H1 (cell line): ENCODE measurements at regions not wholly inside any gene's neighbourhood (a gene's known extent, or its start where the extent isn't known, plus 50 kb on each side); places are given as distances from the start of the nearest gene placed in this dataset.

Source experiments
- CTCF ChIA-PET: fragments of 300-600 bp; sonication (Branson Sonifier 250); formaldehyde crosslinking; loops from one replicate; lab custom pipeline; 2021; ENCODE audit not compliant: partially characterized antibody; lab: Charles Lee
- POLR2A ChIA-PET: fragments of 300-600 bp; sonication (Branson Sonifier 250); formaldehyde crosslinking; loops from one replicate; lab custom pipeline; 2021; ENCODE audit warnings: inconsistent platforms; ENCODE audit not compliant: partially characterized antibody; lab: Charles Lee
- DNase-seq, 2 experiments: peaks; one replicate each; pipeline versions ENCODE4 v3.0.0 to v3.0.0-alpha.2; 2010 to 2022; ENCODE audit warnings: low spot score in 2 of 2, low read depth in 1 of 2, mixed read lengths in 1 of 2
- FAIRE-seq: peaks from 2 replicates; lab custom pipeline; 2011; peaks lifted over from hg19 to GRCh38; lab: Jason Lieb, UNC
- H2AFZ ChIP-seq: 2 replicates; pipeline ENCODE4 v1.8.1; 2012; ENCODE audit warnings: low read length, inconsistent platforms
- H2AK5ac ChIP-seq: 2 replicates; pipeline ENCODE4 v1.6.1; 2013; ENCODE audit warnings: low read depth, low read length
- H2BK120ac ChIP-seq: replicated peaks from 2 replicates; pipeline ENCODE3; 2013; ENCODE audit warnings: low read depth, low read length, inconsistent platforms
- H2BK12ac ChIP-seq: 2 replicates; pipeline ENCODE4 v1.6.1; 2013; ENCODE audit warnings: low read depth, low read length
- H2BK15ac ChIP-seq: 2 replicates; pipeline ENCODE4 v1.6.1; 2013; ENCODE audit warnings: low read length
- H2BK20ac ChIP-seq: 2 replicates; pipeline ENCODE4 v1.6.1; 2013; ENCODE audit warnings: low read length
- H2BK5ac ChIP-seq: 2 replicates; pipeline ENCODE4 v1.6.1; 2013; ENCODE audit warnings: low read depth, low read length
- H3K14ac ChIP-seq: 2 replicates; pipeline ENCODE4 v1.6.1; 2013; ENCODE audit warnings: inconsistent platforms; ENCODE audit not compliant: insufficient read length
- H3K18ac ChIP-seq: 2 replicates; pipeline ENCODE4 v1.6.1; 2013; ENCODE audit warnings: low read length; ENCODE audit errors: extremely low read depth
- H3K23ac ChIP-seq: 2 replicates; pipeline ENCODE4 v1.6.1; 2013; ENCODE audit warnings: inconsistent platforms; ENCODE audit not compliant: insufficient read length
- H3K23me2 ChIP-seq: 2 replicates; pipeline ENCODE4 v1.6.1; 2013; ENCODE audit warnings: low read depth, low read length
- H3K27ac ChIP-seq: 2 replicates; pipeline ENCODE4 v1.6.1; 2011; ENCODE audit warnings: low read depth, low read length, inconsistent platforms
- H3K27me3 ChIP-seq, 4 experiments: replicated peaks in 1 of 4; 1 replicate in 1 of 4; 2 replicates in 3 of 4; pipeline versions ENCODE4 v1.6.1 to v1.8.1; 2011 to 2013; ENCODE audit warnings: low read length in 3 of 4, mild to moderate bottlenecking in 3 of 4, inconsistent platforms in 2 of 4, mixed read lengths in 2 of 4, moderate library complexity in 1 of 4; ENCODE audit not compliant: control insufficient read depth in 3 of 4, insufficient read depth in 3 of 4; ENCODE audit errors: extremely low read depth in 1 of 4
- H3K36me3 ChIP-seq, 4 experiments: 2 replicates each; pipeline versions ENCODE4 v1.6.1 to v1.8.1; 2011 to 2013; ENCODE audit warnings: mild to moderate bottlenecking in 4 of 4, low read length in 3 of 4, moderate library complexity in 2 of 4, control low read depth in 1 of 4, inconsistent platforms in 1 of 4; ENCODE audit not compliant: insufficient read depth in 4 of 4, control insufficient read depth in 2 of 4
- H3K4ac ChIP-seq: replicated peaks from 2 replicates; pipeline ENCODE3; 2013; ENCODE audit warnings: low read length, low read depth, mixed read lengths, inconsistent platforms; ENCODE audit not compliant: insufficient read length
- H3K4me1 ChIP-seq, 4 experiments: replicated peaks in 1 of 4; 1 replicate in 1 of 4; 2 replicates in 3 of 4; pipeline versions ENCODE4 v1.6.1 to v1.8.1; 2011 to 2013; ENCODE audit warnings: low read length in 3 of 4, inconsistent platforms in 2 of 4, mixed read lengths in 1 of 4; ENCODE audit not compliant: insufficient read depth in 4 of 4, control insufficient read depth in 3 of 4
- H3K4me2 ChIP-seq, 2 experiments: 2 replicates each; pipeline versions ENCODE4 v1.6.1 to v1.8.1; 2011 to 2013; ENCODE audit warnings: low read depth in 2 of 2, low read length in 2 of 2, control low read depth in 1 of 2, inconsistent platforms in 1 of 2, mild to moderate bottlenecking in 1 of 2; ENCODE audit not compliant: insufficient read depth in 1 of 2
- H3K4me3 ChIP-seq, 4 experiments: fragments of 200-600, 300-600 bp in 1 of 4; sonication (generic), shearing (Covaris generic), sonication (Bioruptor Twin) in 1 of 4; 2 replicates each; pipeline versions ENCODE4 v1.5.1 to v1.8.1; 2011 to 2016; ENCODE audit warnings: low read length in 4 of 4, low read depth in 3 of 4, control low read depth in 2 of 4, inconsistent platforms in 2 of 4, mild to moderate bottlenecking in 2 of 4, mixed read lengths in 1 of 4, moderate library complexity in 1 of 4; ENCODE audit not compliant: insufficient read depth in 2 of 4; ENCODE audit errors: extremely low read depth in 1 of 4
- H3K56ac ChIP-seq: replicated peaks from 2 replicates; pipeline ENCODE3; 2013; ENCODE audit warnings: low read depth, mild to moderate bottlenecking, mixed read lengths, low read length, inconsistent platforms; ENCODE audit not compliant: insufficient read length
- H3K79me1 ChIP-seq: 2 replicates; pipeline ENCODE4 v1.6.1; 2013; ENCODE audit warnings: low read depth, low read length, control low read depth
- H3K79me2 ChIP-seq, 2 experiments: 2 replicates each; pipeline versions ENCODE4 v1.6.1 to v1.8.1; 2012 to 2013; ENCODE audit warnings: low read length in 2 of 2, mild to moderate bottlenecking in 2 of 2, inconsistent platforms in 1 of 2; ENCODE audit not compliant: insufficient read depth in 2 of 2, control insufficient read depth in 1 of 2
- H3K9ac ChIP-seq, 4 experiments: replicated peaks in 1 of 4; 1 replicate in 1 of 4; 2 replicates in 3 of 4; pipeline versions ENCODE4 v1.6.1 to v1.8.1; 2011 to 2013; ENCODE audit warnings: low read depth in 3 of 4, low read length in 3 of 4, control low read depth in 2 of 4, mild to moderate bottlenecking in 2 of 4, moderate library complexity in 2 of 4, inconsistent platforms in 1 of 4; ENCODE audit errors: extremely low read depth in 1 of 4
- H3K9me3 ChIP-seq, 2 experiments: 2 replicates each; pipeline versions ENCODE4 v1.6.1 to v1.8.1; 2012 to 2013; ENCODE audit warnings: mild to moderate bottlenecking in 2 of 2, moderate library complexity in 2 of 2, control low read depth in 1 of 2, inconsistent platforms in 1 of 2, low read depth in 1 of 2, low read length in 1 of 2, mixed read lengths in 1 of 2; ENCODE audit not compliant: insufficient read depth in 2 of 2
- H4K20me1 ChIP-seq, 2 experiments: replicated peaks in 1 of 2; 2 replicates each; pipeline versions ENCODE3 to v1.8.1; 2011 to 2013; ENCODE audit warnings: inconsistent platforms in 2 of 2, low read length in 2 of 2, mild to moderate bottlenecking in 1 of 2; ENCODE audit not compliant: insufficient read depth in 2 of 2, control insufficient read depth in 1 of 2
- H4K5ac ChIP-seq: 2 replicates; pipeline ENCODE4 v1.6.1; 2013; ENCODE audit warnings: low read length, low read depth, mixed read lengths, inconsistent platforms; ENCODE audit not compliant: insufficient read length
- H4K8ac ChIP-seq: 2 replicates; pipeline ENCODE4 v1.8.0; 2013; ENCODE audit warnings: mild to moderate bottlenecking, moderate library complexity, low read length, inconsistent platforms; ENCODE audit not compliant: insufficient read depth; ENCODE audit errors: extremely low read depth
- H4K91ac ChIP-seq: replicated peaks from 2 replicates; pipeline ENCODE3; 2013; ENCODE audit warnings: low read length, mixed read lengths, inconsistent platforms; ENCODE audit not compliant: insufficient read length
- CEBPB ChIP-seq: IDR thresholded peaks from 2 replicates; pipeline ENCODE4 v1.6.1; 2012; ENCODE audit warnings: low read depth, low read length
- CHD1 ChIP-seq: IDR thresholded peaks from 2 replicates; pipeline ENCODE4 v1.6.1; 2012; ENCODE audit warnings: low read depth, low read length, improper control_type of control experiment
- CREB1 ChIP-seq: IDR thresholded peaks from 2 replicates; pipeline ENCODE4 v1.6.1; 2012; ENCODE audit warnings: inconsistent platforms
- GTF2F1 ChIP-seq: IDR thresholded peaks from 2 replicates; pipeline ENCODE4 v1.6.1; 2012; ENCODE audit warnings: low read depth, low read length, improper control_type of control experiment, borderline replicate concordance
- KDM1A ChIP-seq: fragments of 200-600, 300-600 bp; sonication (generic); IDR thresholded peaks from 2 replicates; pipeline ENCODE4 v1.7.1; 2016; ENCODE audit warnings: mild to moderate bottlenecking, low read length, borderline replicate concordance
- KDM4A ChIP-seq: IDR thresholded peaks from one replicate; pipeline ENCODE4 v1.7.1; 2012; ENCODE audit warnings: low read depth, mild to moderate bottlenecking, moderate library complexity, low read length, inconsistent platforms; ENCODE audit not compliant: severe bottlenecking
- KDM5A ChIP-seq: fragments of 200-600 bp; IDR thresholded peaks from 2 replicates; pipeline ENCODE4 v1.7.1; 2012; ENCODE audit warnings: mild to moderate bottlenecking, low read length, inconsistent platforms, mixed read lengths
- RBBP5 ChIP-seq: IDR thresholded peaks from 2 replicates; pipeline ENCODE4 v1.7.1; 2012; ENCODE audit warnings: low read depth, mild to moderate bottlenecking, inconsistent platforms, low read length, moderate library complexity, borderline replicate concordance
- SUZ12 ChIP-seq: fragments of 200-600 bp; sonication (generic); IDR thresholded peaks from 2 replicates; pipeline ENCODE4 v1.6.1; 2012; ENCODE audit warnings: mild to moderate bottlenecking, inconsistent platforms, low read length, moderate library complexity, mixed read lengths
- TBP ChIP-seq: IDR thresholded peaks from 2 replicates; pipeline ENCODE4 v1.6.1; 2011; ENCODE audit warnings: low read depth, low read length, improper control_type of control experiment
- TCF12 ChIP-seq: IDR thresholded peaks from 2 replicates; pipeline ENCODE4 v1.6.1; 2011; ENCODE audit warnings: low read depth, mild to moderate bottlenecking, low read length
- WGBS, 2 experiments: shearing (Covaris generic) in 1 of 2; methylation state at CpG; one replicate each; pipeline versions ENCODE4 v1.1.6 to v1.1.7; 2013 to 2015; ENCODE audit warnings: low lambda C conversion rate in 2 of 2, mixed read lengths in 2 of 2, inconsistent platforms in 1 of 2, low coverage in 1 of 2, missing lambda C conversion rate in 1 of 2; ENCODE audit not compliant: insufficient replicate concordance in 2 of 2, insufficient coverage in 1 of 2, insufficient read length in 1 of 2; ENCODE audit errors: extremely low coverage in 1 of 2, missing lambda C conversion rate in 1 of 2; 5-methylcytosine and 5-hydroxymethylcytosine counted together
- TF ChIP-seq, protein P1 (sequence below), 3 experiments: IDR thresholded peaks; 1 replicate in 2 of 3; 2 replicates in 1 of 3; pipeline versions ENCODE4 v1.5.1 to v1.6.1; 2011; ENCODE audit warnings: low read length in 3 of 3, mild to moderate bottlenecking in 3 of 3, inconsistent platforms in 2 of 3, low read depth in 1 of 3, moderate library complexity in 1 of 3; ENCODE audit not compliant: insufficient read depth in 1 of 3; ENCODE audit errors: control extremely low read depth in 1 of 3
- TF ChIP-seq, protein P2 (sequence below): IDR thresholded peaks from 2 replicates; pipeline ENCODE4 v1.6.1; 2011; ENCODE audit warnings: low read depth, mild to moderate bottlenecking, low read length; ENCODE audit not compliant: insufficient read depth

DNA sequence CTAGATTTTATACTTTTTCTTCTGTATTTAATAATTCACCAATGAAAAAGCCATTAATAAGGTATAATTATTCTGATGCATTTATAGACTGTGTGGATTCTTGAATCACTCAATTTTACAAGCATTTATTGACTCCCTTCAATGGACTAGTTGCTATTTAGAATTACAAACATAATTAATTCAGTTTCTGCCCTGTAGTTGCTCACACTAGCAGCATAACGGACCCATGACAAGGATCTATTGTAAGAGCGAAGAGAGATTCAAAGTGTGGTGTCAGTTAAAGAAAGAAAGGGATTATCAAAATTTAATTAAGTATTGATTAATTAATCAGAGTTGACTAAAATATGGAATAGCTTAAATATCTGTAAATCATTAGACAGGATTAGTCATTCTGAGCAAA lies 602.6 kb upstream of the PTCHD4 start:
- no peaks in the 10 kb centered on the region for H3K79me2 ChIP-seq
- TF ChIP-seq SUZ12 (no peak), KDM1A (no peak), RBBP5 (no peak), TBP (no peak), TCF12 (no peak), CEBPB (no peak), KDM4A (no peak), KDM5A (no peak), CHD1 (no peak), GTF2F1 (no peak), CREB1 (no peak)
- TF ChIP-seq, protein P1, sequence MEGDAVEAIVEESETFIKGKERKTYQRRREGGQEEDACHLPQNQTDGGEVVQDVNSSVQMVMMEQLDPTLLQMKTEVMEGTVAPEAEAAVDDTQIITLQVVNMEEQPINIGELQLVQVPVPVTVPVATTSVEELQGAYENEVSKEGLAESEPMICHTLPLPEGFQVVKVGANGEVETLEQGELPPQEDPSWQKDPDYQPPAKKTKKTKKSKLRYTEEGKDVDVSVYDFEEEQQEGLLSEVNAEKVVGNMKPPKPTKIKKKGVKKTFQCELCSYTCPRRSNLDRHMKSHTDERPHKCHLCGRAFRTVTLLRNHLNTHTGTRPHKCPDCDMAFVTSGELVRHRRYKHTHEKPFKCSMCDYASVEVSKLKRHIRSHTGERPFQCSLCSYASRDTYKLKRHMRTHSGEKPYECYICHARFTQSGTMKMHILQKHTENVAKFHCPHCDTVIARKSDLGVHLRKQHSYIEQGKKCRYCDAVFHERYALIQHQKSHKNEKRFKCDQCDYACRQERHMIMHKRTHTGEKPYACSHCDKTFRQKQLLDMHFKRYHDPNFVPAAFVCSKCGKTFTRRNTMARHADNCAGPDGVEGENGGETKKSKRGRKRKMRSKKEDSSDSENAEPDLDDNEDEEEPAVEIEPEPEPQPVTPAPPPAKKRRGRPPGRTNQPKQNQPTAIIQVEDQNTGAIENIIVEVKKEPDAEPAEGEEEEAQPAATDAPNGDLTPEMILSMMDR (IDR thresholded peaks at IDR 0.05; ENCODE audit: control extremely low read depth in 1 of 3, insufficient read depth in 1 of 3, low read depth in 1 of 3, low read length in 3 of 3), result no peak
- TF ChIP-seq, protein P2, sequence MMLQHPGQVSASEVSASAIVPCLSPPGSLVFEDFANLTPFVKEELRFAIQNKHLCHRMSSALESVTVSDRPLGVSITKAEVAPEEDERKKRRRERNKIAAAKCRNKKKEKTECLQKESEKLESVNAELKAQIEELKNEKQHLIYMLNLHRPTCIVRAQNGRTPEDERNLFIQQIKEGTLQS, result no peak

More for the DNA sequence above, 602.6 kb upstream of the PTCHD4 start:
- CTCF ChIA-PET, result no interaction called here
- WGBS, 2 experiments, result 94% methylated on average over 2 of the region's 2 CpGs; no CpG with 5 or more reads in 1 of the 2 experiments
- no peak overlapping the region for H4K8ac ChIP-seq
- H4K5ac ChIP-seq, result no peak overlapping the region
- FAIRE-seq (no peak), DNase-seq (no peak)
- no peak overlapping the region for H2AFZ ChIP-seq
- no peaks in the 10 kb centered on the region for H3K9me3 ChIP-seq
- no peak overlapping the region for H3K18ac ChIP-seq
- H2BK12ac ChIP-seq, result no peak overlapping the region
- H3K36me3 ChIP-seq, result no peaks in the 10 kb centered on the region
- no peaks in the 10 kb centered on the region for H4K20me1 ChIP-seq
- no peak overlapping the region for H3K56ac ChIP-seq
- no peaks in the 10 kb centered on the region for H3K23me2 ChIP-seq
- H3K14ac ChIP-seq, result no peak overlapping the region
- no peak overlapping the region for H2BK5ac ChIP-seq
- no peak overlapping the region for H3K27ac ChIP-seq
- POLR2A ChIA-PET, result no interaction called here
- no peak overlapping the region for H3K23ac ChIP-seq
- H2BK20ac ChIP-seq, result no peak overlapping the region
- H3K4me3 ChIP-seq, result no peak overlapping the region
- no peak overlapping the region for H2AK5ac ChIP-seq
- H2BK15ac ChIP-seq, result no peak overlapping the region
- no peak overlapping the region for H3K4me2 ChIP-seq
- H3K4me1 ChIP-seq, result no peaks in the 10 kb centered on the region
- H3K27me3 ChIP-seq, result no peaks in the 10 kb centered on the region
- H2BK120ac ChIP-seq, result no peak overlapping the region
- H4K91ac ChIP-seq, result no peak overlapping the region
- H3K4ac ChIP-seq, result no peak overlapping the region
- H3K79me1 ChIP-seq, result no peaks in the 10 kb centered on the region
- no peak overlapping the region for H3K9ac ChIP-seq
